OCI-LY1 (cell line): ENCODE measurements at regions not wholly inside any gene's neighbourhood (a gene's known extent, or its start where the extent isn't known, plus 50 kb on each side); places are given as distances from the start of the nearest gene placed in this dataset.

Source experiments
- H2AFZ ChIP-seq: fragments of 200-600 bp; sonication (generic), shearing (Covaris generic); 2 replicates; pipeline ENCODE4 v1.6.0; 2014; ENCODE audit warnings: antibody characterized with exemption, mild to moderate bottlenecking, low read length
- H3F3A ChIP-seq: fragments of 200-600 bp; sonication (generic), shearing (Covaris generic); 2 replicates; pipeline ENCODE4 v1.6.0; 2014; ENCODE audit warnings: mild to moderate bottlenecking, antibody characterized with exemption, low read length, moderate library complexity; ENCODE audit not compliant: insufficient read depth
- H3K27ac ChIP-seq: fragments of 200-600 bp; sonication (generic); 2 replicates; pipeline ENCODE4 v1.5.1; 2014; ENCODE audit warnings: low read length, mixed run types, mild to moderate bottlenecking, low read depth; ENCODE audit not compliant: poor library complexity, severe bottlenecking
- H3K27me3 ChIP-seq: fragments of 200-600 bp; sonication (generic); 2 replicates; pipeline ENCODE4 v1.6.0; 2014; ENCODE audit warnings: antibody characterized with exemption, mild to moderate bottlenecking, low read length, moderate library complexity; ENCODE audit not compliant: insufficient read depth
- H3K36me3 ChIP-seq: fragments of 200-600 bp; sonication (generic); 2 replicates; pipeline ENCODE4 v1.6.1; 2014; ENCODE audit warnings: mild to moderate bottlenecking, antibody characterized with exemption, low read length, moderate library complexity, mixed read lengths; ENCODE audit not compliant: insufficient read depth
- H3K4me1 ChIP-seq: fragments of 200-600 bp; sonication (generic); 2 replicates; pipeline ENCODE4 v1.5.1; 2014; ENCODE audit warnings: mild to moderate bottlenecking, low read length, moderate library complexity; ENCODE audit not compliant: insufficient read depth, severe bottlenecking
- H3K4me2 ChIP-seq: fragments of 200-600 bp; sonication (generic), shearing (Covaris generic); 2 replicates; pipeline ENCODE4 v1.6.1; 2014; ENCODE audit warnings: low read length
- H3K4me3 ChIP-seq: fragments of 200-600 bp; sonication (generic); 2 replicates; pipeline ENCODE4 v1.5.1; 2014; ENCODE audit warnings: low read length, low read depth, mild to moderate bottlenecking, mixed read lengths; ENCODE audit not compliant: poor library complexity, severe bottlenecking
- H3K79me2 ChIP-seq: fragments of 200-600 bp; shearing (Covaris generic); 2 replicates; pipeline ENCODE4 v1.6.1; 2016; ENCODE audit warnings: mixed run types, low read length, mixed read lengths; ENCODE audit not compliant: insufficient read depth
- H3K9ac ChIP-seq: fragments of 200-600 bp; sonication (generic), shearing (Covaris generic); 2 replicates; pipeline ENCODE4 v1.6.1; 2014; ENCODE audit warnings: mild to moderate bottlenecking, low read length, mixed read lengths
- H3K9me2 ChIP-seq: fragments of 200-600 bp; sonication (generic), shearing (Covaris generic); 2 replicates; pipeline ENCODE4 v1.6.1; 2014; ENCODE audit warnings: low read depth, mild to moderate bottlenecking, low read length, mixed read lengths
- H3K9me3 ChIP-seq: fragments of 200-600 bp; shearing (Covaris generic); 2 replicates; pipeline ENCODE4 v1.6.1; 2014; ENCODE audit warnings: low read length, mixed read lengths
- H4K20me1 ChIP-seq: fragments of 200-600 bp; sonication (generic), shearing (Covaris generic); 2 replicates; pipeline ENCODE4 v1.6.0; 2016; ENCODE audit warnings: mild to moderate bottlenecking, low read length; ENCODE audit not compliant: insufficient read depth
- EZH2 ChIP-seq: fragments of 200-600 bp; sonication (generic), shearing (Covaris generic); IDR thresholded peaks from 2 replicates; pipeline ENCODE4 v1.8.0; 2017; ENCODE audit warnings: borderline replicate concordance, mixed run types, mild to moderate bottlenecking, antibody characterized with exemption, low read length, moderate library complexity, mixed read lengths
- TF ChIP-seq, protein P1 (sequence below): fragments of 200-600 bp; sonication (generic), shearing (Covaris generic); IDR thresholded peaks from 2 replicates; pipeline ENCODE4 v1.5.1; 2017; ENCODE audit warnings: mild to moderate bottlenecking, antibody characterized with exemption, low read length, moderate library complexity, mixed read lengths

GRCh38 chr11:21928847-21929246 lies 264.0 kb upstream of the ANO5 start:
- no peak overlapping the region for H2AFZ ChIP-seq
- H3K9me2 ChIP-seq = no peaks in the 10 kb centered on the region
- no peak overlapping the region for H3K9ac ChIP-seq
- no peaks in the 10 kb centered on the region for H3K4me1 ChIP-seq
- TF ChIP-seq EZH2 = no peak
- TF ChIP-seq, protein P1, sequence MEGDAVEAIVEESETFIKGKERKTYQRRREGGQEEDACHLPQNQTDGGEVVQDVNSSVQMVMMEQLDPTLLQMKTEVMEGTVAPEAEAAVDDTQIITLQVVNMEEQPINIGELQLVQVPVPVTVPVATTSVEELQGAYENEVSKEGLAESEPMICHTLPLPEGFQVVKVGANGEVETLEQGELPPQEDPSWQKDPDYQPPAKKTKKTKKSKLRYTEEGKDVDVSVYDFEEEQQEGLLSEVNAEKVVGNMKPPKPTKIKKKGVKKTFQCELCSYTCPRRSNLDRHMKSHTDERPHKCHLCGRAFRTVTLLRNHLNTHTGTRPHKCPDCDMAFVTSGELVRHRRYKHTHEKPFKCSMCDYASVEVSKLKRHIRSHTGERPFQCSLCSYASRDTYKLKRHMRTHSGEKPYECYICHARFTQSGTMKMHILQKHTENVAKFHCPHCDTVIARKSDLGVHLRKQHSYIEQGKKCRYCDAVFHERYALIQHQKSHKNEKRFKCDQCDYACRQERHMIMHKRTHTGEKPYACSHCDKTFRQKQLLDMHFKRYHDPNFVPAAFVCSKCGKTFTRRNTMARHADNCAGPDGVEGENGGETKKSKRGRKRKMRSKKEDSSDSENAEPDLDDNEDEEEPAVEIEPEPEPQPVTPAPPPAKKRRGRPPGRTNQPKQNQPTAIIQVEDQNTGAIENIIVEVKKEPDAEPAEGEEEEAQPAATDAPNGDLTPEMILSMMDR = no peak
- no peaks in the 10 kb centered on the region for H3F3A ChIP-seq
- no peaks in the 10 kb centered on the region for H3K36me3 ChIP-seq
- no peak overlapping the region for H3K4me2 ChIP-seq
- no peaks in the 10 kb centered on the region for H3K27me3 ChIP-seq
- H3K4me3 ChIP-seq = no peak overlapping the region
- no peaks in the 10 kb centered on the region for H4K20me1 ChIP-seq
- H3K79me2 ChIP-seq = no peaks in the 10 kb centered on the region
- no peaks in the 10 kb centered on the region for H3K9me3 ChIP-seq
- no peak overlapping the region for H3K27ac ChIP-seq

DNA sequence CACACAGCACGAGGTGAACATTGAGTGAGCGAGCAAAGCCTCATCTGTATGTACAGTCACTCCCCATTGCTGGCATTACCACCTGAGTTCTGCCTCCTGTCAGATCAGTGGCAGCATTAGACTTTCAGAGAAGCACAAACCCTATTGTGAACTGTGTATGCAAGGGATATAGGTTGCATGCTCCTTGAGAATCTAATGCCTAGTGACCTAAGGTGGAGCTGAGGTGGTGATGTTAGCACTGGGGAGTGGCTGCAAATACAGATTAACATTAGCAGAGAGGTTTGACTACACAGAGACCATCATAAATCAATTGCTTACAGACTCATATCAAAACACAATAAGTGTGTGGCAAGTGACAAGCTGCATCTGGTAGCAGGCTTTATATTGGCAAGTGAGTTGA lies 262.5 kb upstream of the ANO5 start:
- no peaks in the 10 kb centered on the region for H3K27me3 ChIP-seq
- TF ChIP-seq EZH2 = no peak
- TF ChIP-seq, protein P1 = no peak
- no peaks in the 10 kb centered on the region for H3K36me3 ChIP-seq
- no peaks in the 10 kb centered on the region for H3F3A ChIP-seq
- H2AFZ ChIP-seq = no peak overlapping the region
- H3K27ac ChIP-seq = no peak overlapping the region
- no peaks in the 10 kb centered on the region for H3K9me3 ChIP-seq
- H3K4me1 ChIP-seq = no peaks in the 10 kb centered on the region
- H3K9ac ChIP-seq = no peak overlapping the region
- no peaks in the 10 kb centered on the region for H3K79me2 ChIP-seq
- H3K4me2 ChIP-seq = no peak overlapping the region
- H3K9me2 ChIP-seq = no peaks in the 10 kb centered on the region
- no peaks in the 10 kb centered on the region for H4K20me1 ChIP-seq
- no peak overlapping the region for H3K4me3 ChIP-seq

GRCh38 chr11:21931436-21932101 lies 261.3 kb upstream of the ANO5 start:
- Histone ChIP-seq H3K9me3 (no peaks in the 10 kb centered on the region), H2AFZ (no peak overlapping the region), H3K9ac (no peak overlapping the region), H3K79me2 (no peaks in the 10 kb centered on the region), H3K4me2 (no peak overlapping the region), H3K36me3 (no peaks in the 10 kb centered on the region), H3K27me3 (no peaks in the 10 kb centered on the region), H3K9me2 (no peaks in the 10 kb centered on the region), H3K27ac (no peak overlapping the region), H3F3A (no peaks in the 10 kb centered on the region), H3K4me3 (no peak overlapping the region), H4K20me1 (no peaks in the 10 kb centered on the region), H3K4me1 (no peaks in the 10 kb centered on the region)
- TF ChIP-seq, protein P1 = no peak
- TF ChIP-seq EZH2 = no peak
